ENCODE measurements at regions not wholly inside any gene's neighbourhood (a gene's known extent, or its start where the extent isn't known, plus 50 kb on each side); places are given as distances from the start of the nearest gene placed in this dataset.

- dilution Hi-C loops (cut with MboI; ENCODE audit: extremely low pct_ligation_motif_present, low sequenced_read_pairs) (no loop called here), intact Hi-C loops (cut with micrococcal nuclease) (no loop called here)
- TF ChIP-seq GATA2 (IDR thresholded peaks at IDR 0.05; ENCODE audit: insufficient read depth, insufficient read length, low read depth, low read length), result no peak
- no peak for TF ChIP-seq CTCF (IDR thresholded peaks at IDR 0.05; ENCODE audit: extremely low read depth in 1 of 2, insufficient read depth in 1 of 2, low read depth in 1 of 2, low read length in 2 of 2)
- TF ChIP-seq MYC (IDR thresholded peaks at IDR 0.05; ENCODE audit: low read depth, low read length), result no peak
- no peak for TF ChIP-seq FOS (IDR thresholded peaks at IDR 0.05; ENCODE audit: borderline replicate concordance, insufficient read depth, low read length)
- no peak for TF ChIP-seq EZH2 (IDR thresholded peaks at IDR 0.05; ENCODE audit: borderline replicate concordance, low read depth, low read length, severe bottlenecking)
- no peak for TF ChIP-seq MAX (IDR thresholded peaks at IDR 0.05; ENCODE audit: insufficient read depth, insufficient read length)
- no peak for TF ChIP-seq JUN (IDR thresholded peaks at IDR 0.05; ENCODE audit: borderline replicate concordance, insufficient read depth, insufficient read length, low read depth)
- no peak for TF ChIP-seq POLR2A (IDR thresholded peaks at IDR 0.05; ENCODE audit: low read depth, low read length)
- TF ChIP-seq POLR2AphosphoS5 (IDR thresholded peaks at IDR 0.05; ENCODE audit: insufficient read depth, low read depth, low read length), result no peak
- H3K27ac ChIP-seq (ENCODE audit: insufficient read depth, low read depth, low read length), result no peak overlapping the region
- no peaks in the 10 kb centered on the region for H3K9me1 ChIP-seq (replicated peaks; ENCODE audit: control insufficient read depth, extremely low read depth, insufficient read depth, low read length)
- no peaks in the 10 kb centered on the region for H3K36me3 ChIP-seq (ENCODE audit: control insufficient read depth in 2 of 2, extremely low read depth in 1 of 2, insufficient read depth in 2 of 2, low read length in 2 of 2)
- no peak overlapping the region for H3K4me2 ChIP-seq (ENCODE audit: insufficient read depth, low read length)
- ChIA-PET CTCF (no interaction called here), POLR2A (no interaction called here)
- FAIRE-seq (no peak), DNase-seq (ENCODE audit: low read depth, low spot score) (no peak)
- BruUV-seq (replicated peaks), result no TSS peak
- no peaks in the 10 kb centered on the region for H3K79me2 ChIP-seq (ENCODE audit: control insufficient read depth, insufficient read depth, low read length)
- no peaks in the 10 kb centered on the region for H4K20me1 ChIP-seq (replicated peaks; ENCODE audit: control insufficient read depth, extremely low read depth, insufficient read depth, low read length)
- no peak overlapping the region for H3K9ac ChIP-seq (replicated peaks; ENCODE audit: extremely low read depth, insufficient read depth, low read length)
- no peaks in the 10 kb centered on the region for H3K27me3 ChIP-seq (ENCODE audit: control insufficient read depth in 2 of 2, insufficient read depth in 2 of 2, low read length in 2 of 2)
- no peaks in the 10 kb centered on the region for H3K4me1 ChIP-seq (ENCODE audit: control insufficient read depth, extremely low read depth, insufficient read depth, low read length)
- no peak overlapping the region for H2AFZ ChIP-seq (ENCODE audit: low read depth, low read length)
- no peak overlapping the region for H3K4me3 ChIP-seq (replicated peaks in 1 of 3; ENCODE audit: insufficient read depth in 1 of 3, low read depth in 1 of 3, low read length in 3 of 3)
- peaks cover 2% of the 10 kb centered on the region for H3K9me3 ChIP-seq (replicated peaks; ENCODE audit: control insufficient read depth, insufficient read depth, low read length)
These were observed 154.3 kb downstream of the GABRG2 start for GRCh38 chr5:162221910-162222309.

Data from endothelial cell of umbilical vein (primary cell).